ENCODE measurements at regions not wholly inside any gene's neighbourhood (a gene's known extent, or its start where the extent isn't known, plus 50 kb on each side); places are given as distances from the start of the nearest gene placed in this dataset.

DNA sequence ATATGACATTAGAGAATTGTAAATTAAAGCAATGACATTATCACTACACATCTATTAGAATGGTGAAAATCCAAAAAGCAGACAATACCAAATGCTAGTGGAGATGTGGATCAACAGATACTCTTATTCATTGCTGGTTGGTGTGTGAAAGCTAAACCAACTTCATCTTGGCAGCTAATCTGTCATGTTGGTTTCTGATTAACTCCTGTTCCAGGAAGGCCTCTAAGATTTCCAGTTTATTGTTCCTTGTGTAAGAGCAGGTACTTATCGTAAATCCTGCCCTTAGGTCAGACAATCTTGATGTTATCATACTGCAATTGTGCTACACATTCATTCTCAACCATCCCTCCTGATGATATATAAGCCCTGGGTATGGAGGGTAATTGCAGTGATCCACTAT lies 809.0 kb upstream of the DIAPH2 start:
- TF ChIP-seq CTCF (IDR thresholded peaks at IDR 0.05) = no peak
- no peak for TF ChIP-seq POLR2A (IDR thresholded peaks at IDR 0.05)

Measured in adrenal gland (tissue), 5 donors.